K562 (cell line): ENCODE measurements at regions not wholly inside any gene's neighbourhood (a gene's known extent, or its start where the extent isn't known, plus 50 kb on each side); places are given as distances from the start of the nearest gene placed in this dataset.

Experiments used
- ATAC-seq: fragments of 200-7000 bp; cut with Tn5 transposase; 3 replicates; pipeline ENCODE4 v1.9.1; 2020; ENCODE audit warnings: moderate library complexity
- BruUV-seq: library from RNA; stranded (reverse); fragments of 400-500 nt; replicated peaks from 2 replicates; lab custom pipeline; 2021; lab: Mats Ljungman, UMichigan
- CTCF ChIA-PET: fragments of 300-600 bp; formaldehyde crosslinking; extraction: SDS; loops from one replicate; lab custom pipeline; 2021; ENCODE audit warnings: low intra/inter-chr PET ratio; lab: Yijun Ruan, JAX
- POLR2A ChIA-PET: fragments of 300-600, 350-650 bp; sonication (Branson Sonifier 250); formaldehyde crosslinking; extraction: SDS; loops from one replicate; lab custom pipeline; 2021; ENCODE audit warnings: antibody characterized with exemption, inconsistent platforms; lab: Yijun Ruan, JAX
- DNase-seq, 4 experiments: peaks; one replicate each; pipeline versions ENCODE4 v3.0.0 to v3.0.0-alpha.2; 2011 to 2018; ENCODE audit warnings: low spot score in 3 of 4, mixed read lengths in 3 of 4; ENCODE audit errors: extremely low read depth in 1 of 4
- FAIRE-seq: peaks from 2 replicates; lab custom pipeline; 2011; peaks lifted over from hg19 to GRCh38; lab: Jason Lieb, UNC
- H2AFZ ChIP-seq: 2 replicates; pipeline ENCODE4 v1.6.0; 2011; ENCODE audit warnings: low read depth, low read length, control low read depth, inconsistent platforms
- H3K27ac ChIP-seq: fragments of 200-600 bp; 3 replicates; pipeline ENCODE4 v1.8.0; 2011; ENCODE audit warnings: low read depth, mild to moderate bottlenecking, control low read depth, inconsistent platforms, low read length, moderate library complexity, mixed read lengths; ENCODE audit errors: extremely low read depth
- H3K27me3 ChIP-seq, 2 experiments: fragments of 300-600 bp in 1 of 2; 2 replicates in 1 of 2; 3 replicates in 1 of 2; pipeline versions ENCODE4 v1.6.0 to v1.8.0; 2011; ENCODE audit warnings: inconsistent platforms in 2 of 2, low read length in 2 of 2, mild to moderate bottlenecking in 1 of 2, mixed read lengths in 1 of 2, moderate library complexity in 1 of 2; ENCODE audit not compliant: control insufficient read depth in 2 of 2, insufficient read depth in 2 of 2
- H3K36me3 ChIP-seq: fragments of 300-600 bp; 3 replicates; pipeline ENCODE4 v1.8.0; 2011; ENCODE audit warnings: mild to moderate bottlenecking, low read length, inconsistent platforms; ENCODE audit not compliant: control insufficient read depth, insufficient read depth
- H3K4me1 ChIP-seq, 2 experiments: fragments of 200-600 bp in 1 of 2; replicated peaks in 1 of 2; 2 replicates in 1 of 2; 3 replicates in 1 of 2; pipeline versions ENCODE4 v1.5.1 to v1.8.0; 2011; ENCODE audit warnings: inconsistent platforms in 2 of 2, low read length in 2 of 2, mild to moderate bottlenecking in 1 of 2, mixed read lengths in 1 of 2, moderate library complexity in 1 of 2; ENCODE audit not compliant: control insufficient read depth in 2 of 2, insufficient read depth in 2 of 2
- H3K4me2 ChIP-seq: 2 replicates; pipeline ENCODE4 v1.6.1; 2011; ENCODE audit warnings: low read length, control low read depth, inconsistent platforms, mixed read lengths; ENCODE audit not compliant: insufficient read depth
- H3K4me3 ChIP-seq: fragments of 200-600 bp; sonication (generic), shearing (Covaris generic); 2 replicates; pipeline ENCODE4 v1.5.1; 2016; ENCODE audit warnings: control low read depth, inconsistent platforms
- H3K79me2 ChIP-seq: fragments of 200-600 bp; 3 replicates; pipeline ENCODE4 v1.8.0; 2011; ENCODE audit warnings: low read length, inconsistent platforms; ENCODE audit not compliant: control insufficient read depth, insufficient read depth
- H3K9ac ChIP-seq, 2 experiments: 2 replicates each; pipeline versions ENCODE4 v1.6.0 to v1.6.1; 2011; ENCODE audit warnings: low read depth in 2 of 2, low read length in 2 of 2, control low read depth in 1 of 2, inconsistent platforms in 1 of 2, mild to moderate bottlenecking in 1 of 2, mixed read lengths in 1 of 2; ENCODE audit not compliant: insufficient read depth in 1 of 2
- H3K9me1 ChIP-seq: one replicate; pipeline ENCODE4 v1.6.0; 2011; ENCODE audit warnings: inconsistent platforms, mild to moderate bottlenecking, low read length, moderate library complexity; ENCODE audit not compliant: control insufficient read depth, insufficient read depth
- H3K9me3 ChIP-seq: replicated peaks from 2 replicates; pipeline ENCODE4 v1.5.1; 2011; ENCODE audit warnings: low read depth, low read length, inconsistent platforms; ENCODE audit not compliant: control insufficient read depth, insufficient read depth
- H4K20me1 ChIP-seq: replicated peaks from 2 replicates; pipeline ENCODE4 v1.6.1; 2011; ENCODE audit warnings: low read length, inconsistent platforms, mixed read lengths; ENCODE audit not compliant: control insufficient read depth, insufficient read depth
- CAMTA2 ChIP-seq: fragments of 250-450 bp; sonication (Bioruptor Pico); conservative IDR thresholded peaks from 2 replicates; pipeline ENCODE4 v1.5.1; 2022
- CHCHD3 ChIP-seq: fragments of 250-450 bp; sonication (Bioruptor Pico); IDR thresholded peaks from 2 replicates; pipeline ENCODE4 v2.1.2; 2022; ENCODE audit warnings: mild to moderate bottlenecking
- FOXK2 ChIP-seq, 2 experiments: fragments of 450-650 bp; IDR thresholded peaks in 1 of 2; conservative IDR thresholded peaks in 1 of 2; 2 replicates each; pipeline ENCODE4 v1.6.1; 2016; ENCODE audit warnings: low read depth in 2 of 2, mild to moderate bottlenecking in 1 of 2
- MEF2A ChIP-seq: IDR thresholded peaks from 2 replicates; pipeline ENCODE4 v1.6.1; 2011; ENCODE audit warnings: low read depth, mild to moderate bottlenecking, low read length, moderate library complexity; ENCODE audit not compliant: control insufficient read depth
- MTF1 ChIP-seq: fragments of 250-450 bp; sonication (Bioruptor Pico); IDR thresholded peaks from 2 replicates; pipeline ENCODE4 v1.9.0; 2021; ENCODE audit warnings: moderate library complexity, mild to moderate bottlenecking, inconsistent platforms, borderline replicate concordance
- MYC ChIP-seq, 2 experiments: fragments of 250-450 bp in 1 of 2; sonication (Bioruptor Pico) in 1 of 2; IDR thresholded peaks; 2 replicates each; pipeline versions ENCODE4 v1.5.1 to v1.6.1; 2012 to 2021; ENCODE audit warnings: low read depth in 2 of 2, borderline replicate concordance in 1 of 2, improper control_type of control experiment in 1 of 2, low read length in 1 of 2, mild to moderate bottlenecking in 1 of 2, moderate library complexity in 1 of 2
- NKRF ChIP-seq: fragments of 450-650 bp; IDR thresholded peaks from 2 replicates; pipeline ENCODE4 v1.6.1; 2016; ENCODE audit warnings: borderline replicate concordance
- PBX2 ChIP-seq, 2 experiments: IDR thresholded peaks in 1 of 2; conservative IDR thresholded peaks in 1 of 2; 2 replicates each; pipeline ENCODE4 v1.6.1; 2016; ENCODE audit warnings: low read depth in 2 of 2, mild to moderate bottlenecking in 1 of 2, missing compliant biosample characterization in 1 of 2, missing genetic modification characterization in 1 of 2, moderate library complexity in 1 of 2
- SMAD4 ChIP-seq: fragments of 250-450 bp; sonication (Bioruptor Pico); conservative IDR thresholded peaks from 2 replicates; pipeline ENCODE4 v1.8.0; 2021; ENCODE audit warnings: inconsistent platforms, mild to moderate bottlenecking, moderate library complexity
- SMC3 ChIP-seq: conservative IDR thresholded peaks from 2 replicates; pipeline ENCODE4 v1.6.1; 2011; ENCODE audit warnings: low read depth, low read length, improper control_type of control experiment; ENCODE audit not compliant: insufficient read depth
- TAF9B ChIP-seq: fragments of 450-650 bp; IDR thresholded peaks from 2 replicates; pipeline ENCODE4 v1.6.1; 2018; ENCODE audit warnings: mild to moderate bottlenecking; ENCODE audit not compliant: partially characterized antibody
- WGBS: fragments of 100-300 bp; shearing (Covaris generic); methylation state at CpG from one replicate; pipeline ENCODE4 v1.1.6; 2016; ENCODE audit warnings: low coverage, mixed read lengths; ENCODE audit not compliant: insufficient coverage; ENCODE audit errors: missing lambda C conversion rate; 5-methylcytosine and 5-hydroxymethylcytosine counted together
- in situ Hi-C: fragments of 300-500 bp; cut with MboI; formaldehyde crosslinking; loops from 4 replicates; pipeline ENCODE4 v1.15.0; 2018; ENCODE audit warnings: inconsistent platforms, mixed read lengths
- intact Hi-C: fragments of 100-400 bp; cut with micrococcal nuclease; formaldehyde crosslinking; loops from 2 replicates; pipeline ENCODE4 v1.14.2; 2022

GRCh38 chr4:45078201-45078600, 351.8 kb upstream of the GNPDA2 start:
- Histone ChIP-seq H3K9ac (no peak overlapping the region), H2AFZ (no peak overlapping the region), H3K27ac (no peak overlapping the region), H3K79me2 (no peaks in the 10 kb centered on the region), H3K4me2 (no peak overlapping the region), H3K9me3 (no peaks in the 10 kb centered on the region; the same call in 1 of the 2 replicates), H3K4me3 (no peak overlapping the region), H3K36me3 (no peaks in the 10 kb centered on the region), H3K27me3 (no peaks in the 10 kb centered on the region), H3K9me1 (no peaks in the 10 kb centered on the region), H3K4me1 (no peaks in the 10 kb centered on the region), H4K20me1 (no peaks in the 10 kb centered on the region)
- ATAC-seq (no peak), DNase-seq (no peak), FAIRE-seq (no peak)
- in situ Hi-C loops: no loop called here
- no TSS peak for BruUV-seq
- ChIA-PET CTCF (no interaction called here), POLR2A (no interaction called here)
- intact Hi-C loops: no loop called here
- TF ChIP-seq MTF1 (CRISPR knock-in tag): no peak

- H4K20me1 ChIP-seq: no peaks in the 10 kb centered on the region
- H3K36me3 ChIP-seq: no peaks in the 10 kb centered on the region
- no peak overlapping the region for H2AFZ ChIP-seq
- no peaks in the 10 kb centered on the region; the same call in 1 of the 2 replicates for H3K9me3 ChIP-seq
- H3K4me3 ChIP-seq: no peak overlapping the region
- intact Hi-C loops (no loop called here), in situ Hi-C loops (no loop called here)
- H3K9ac ChIP-seq: no peak overlapping the region
- H3K9me1 ChIP-seq: no peaks in the 10 kb centered on the region
- no peak overlapping the region for H3K27ac ChIP-seq
- no peaks in the 10 kb centered on the region for H3K4me1 ChIP-seq
- WGBS: 2% methylated on average over 3 of the region's 3 CpGs
- no peaks in the 10 kb centered on the region for H3K27me3 ChIP-seq
- no peaks in the 10 kb centered on the region for H3K79me2 ChIP-seq
- POLR2A ChIA-PET: no interaction called here
- H3K4me2 ChIP-seq: no peak overlapping the region
- FAIRE-seq: no peak
- BruUV-seq: no TSS peak
- CTCF ChIA-PET: no interaction called here
- no peak for DNase-seq
- ATAC-seq: no peak
- no peak for TF ChIP-seq SMC3
- no peak for TF ChIP-seq NKRF
- no peak for TF ChIP-seq FOXK2 (conservative IDR thresholded peaks at IDR 0.05 in 1 of 2, IDR thresholded peaks at IDR 0.05 in 1 of 2; ENCODE audit: low read depth in 2 of 2)
- TF ChIP-seq CAMTA2 (CRISPR knock-in tag): no peak
- TF ChIP-seq SMAD4 (CRISPR knock-in tag): no peak
- no peak for TF ChIP-seq CHCHD3
- TF ChIP-seq TAF9B: no peak
- TF ChIP-seq PBX2 (CRISPR knock-in tag; IDR thresholded peaks at IDR 0.05; ENCODE audit: low read depth): no peak
- TF ChIP-seq PBX2 (tag; conservative IDR thresholded peaks at IDR 0.05; ENCODE audit: low read depth): no peak
- TF ChIP-seq MEF2A: no peak
- TF ChIP-seq MYC (IDR thresholded peaks at IDR 0.05; ENCODE audit: low read depth, low read length): no peak
- no peak for TF ChIP-seq MYC (CRISPR knock-in tag; IDR thresholded peaks at IDR 0.05; ENCODE audit: borderline replicate concordance, low read depth)
Measured at GRCh38 chr4:45072981-45073380, 346.6 kb upstream of the GNPDA2 start.
